Vagina (tissue), 2 donors: ENCODE measurements at regions not wholly inside any gene's neighbourhood (a gene's known extent, or its start where the extent isn't known, plus 50 kb on each side); places are given as distances from the start of the nearest gene placed in this dataset.

Source experiments
- POLR2A ChIP-seq, 2 donors: fragments of 450-650 bp; IDR thresholded peaks; one replicate each; pipeline ENCODE4 v1.6.1; 2017; ENCODE audit warnings: antibody characterized with exemption in 2 of 2, mild to moderate bottlenecking in 2 of 2, moderate library complexity in 2 of 2
- POLR2AphosphoS5 ChIP-seq, 2 donors: sonication (generic); formaldehyde crosslinking; IDR thresholded peaks; one replicate each; pipeline ENCODE4 v1.9.0; 2017; ENCODE audit warnings: antibody characterized with exemption in 2 of 2, mild to moderate bottlenecking in 2 of 2, low read depth in 1 of 2; ENCODE audit not compliant: insufficient read depth in 1 of 2
- TF ChIP-seq, protein P1 (sequence below), 3 experiments: fragments of 450-650 bp in 2 of 3; fragments of 200-600 bp in 1 of 3; sonication (generic) in 1 of 3; IDR thresholded peaks; one replicate each; pipeline ENCODE4 v1.5.1; 2017 to 2019; ENCODE audit warnings: antibody characterized with exemption in 3 of 3, mild to moderate bottlenecking in 2 of 3, moderate library complexity in 2 of 3

GRCh38 chr16:48904333-48904732 is 294.4 kb upstream of the N4BP1 start:
- TF ChIP-seq, protein P1, sequence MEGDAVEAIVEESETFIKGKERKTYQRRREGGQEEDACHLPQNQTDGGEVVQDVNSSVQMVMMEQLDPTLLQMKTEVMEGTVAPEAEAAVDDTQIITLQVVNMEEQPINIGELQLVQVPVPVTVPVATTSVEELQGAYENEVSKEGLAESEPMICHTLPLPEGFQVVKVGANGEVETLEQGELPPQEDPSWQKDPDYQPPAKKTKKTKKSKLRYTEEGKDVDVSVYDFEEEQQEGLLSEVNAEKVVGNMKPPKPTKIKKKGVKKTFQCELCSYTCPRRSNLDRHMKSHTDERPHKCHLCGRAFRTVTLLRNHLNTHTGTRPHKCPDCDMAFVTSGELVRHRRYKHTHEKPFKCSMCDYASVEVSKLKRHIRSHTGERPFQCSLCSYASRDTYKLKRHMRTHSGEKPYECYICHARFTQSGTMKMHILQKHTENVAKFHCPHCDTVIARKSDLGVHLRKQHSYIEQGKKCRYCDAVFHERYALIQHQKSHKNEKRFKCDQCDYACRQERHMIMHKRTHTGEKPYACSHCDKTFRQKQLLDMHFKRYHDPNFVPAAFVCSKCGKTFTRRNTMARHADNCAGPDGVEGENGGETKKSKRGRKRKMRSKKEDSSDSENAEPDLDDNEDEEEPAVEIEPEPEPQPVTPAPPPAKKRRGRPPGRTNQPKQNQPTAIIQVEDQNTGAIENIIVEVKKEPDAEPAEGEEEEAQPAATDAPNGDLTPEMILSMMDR (IDR thresholded peaks at IDR 0.05) = no peak
- TF ChIP-seq POLR2A (IDR thresholded peaks at IDR 0.05) (no peak), POLR2AphosphoS5 (IDR thresholded peaks at IDR 0.05; ENCODE audit: insufficient read depth in 1 of 2, low read depth in 1 of 2) (no peak)
